ENCODE measurements at regions not wholly inside any gene's neighbourhood (a gene's known extent, or its start where the extent isn't known, plus 50 kb on each side); places are given as distances from the start of the nearest gene placed in this dataset.

DNA sequence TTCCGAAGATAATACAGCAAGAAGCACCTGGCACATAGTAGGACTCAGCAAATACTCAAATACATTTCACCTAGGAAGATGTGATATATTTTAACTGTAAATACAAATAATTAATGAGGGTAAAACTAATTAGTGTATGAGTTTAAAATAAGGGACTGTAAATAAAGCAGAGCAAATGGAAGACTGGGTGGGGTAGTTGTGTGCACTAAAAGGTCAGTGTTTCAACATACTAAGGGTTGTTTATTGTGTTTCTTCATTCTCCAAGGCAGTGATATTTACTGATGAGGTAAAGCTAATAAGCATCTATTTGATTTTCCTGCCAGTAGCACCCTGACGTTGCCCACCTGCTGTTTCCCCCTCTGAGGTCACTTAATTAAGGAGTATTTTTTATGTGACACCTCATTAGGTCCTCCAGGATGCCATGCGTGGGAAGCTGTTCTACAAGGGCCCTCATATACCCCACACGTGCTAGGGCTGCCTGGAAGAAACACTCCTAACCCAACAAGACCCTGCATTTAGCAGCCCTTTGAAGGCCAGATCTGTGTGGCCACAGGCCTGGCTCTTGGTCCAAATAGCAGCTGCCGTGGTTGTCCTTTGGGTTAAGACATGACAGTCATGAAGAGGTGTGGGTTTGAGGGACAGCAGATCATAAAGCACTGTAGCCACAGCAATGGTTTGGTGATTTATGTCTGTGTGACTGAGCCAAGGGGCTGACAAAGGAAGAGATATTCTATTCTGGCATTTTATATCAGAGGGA lies 97.5 kb upstream of the RPS23 start:
- DNase-seq (ENCODE audit: low read depth in 1 of 2, low spot score in 1 of 2) = no peak
- Histone ChIP-seq H3K27ac (replicated peaks) (no peak overlapping the region), H3K4me3 (replicated peaks; ENCODE audit: insufficient read depth, low read length) (no peak overlapping the region), H3K27me3 (ENCODE audit: insufficient read depth, poor library complexity, severe bottlenecking) (no peaks in the 10 kb centered on the region)
- TF ChIP-seq SPI1 (IDR thresholded peaks at IDR 0.05; ENCODE audit: borderline replicate concordance, low read depth) (no peak), POLR2AphosphoS5 (IDR thresholded peaks at IDR 0.05; ENCODE audit: low read depth) (no peak)
- TF ChIP-seq, protein P1, sequence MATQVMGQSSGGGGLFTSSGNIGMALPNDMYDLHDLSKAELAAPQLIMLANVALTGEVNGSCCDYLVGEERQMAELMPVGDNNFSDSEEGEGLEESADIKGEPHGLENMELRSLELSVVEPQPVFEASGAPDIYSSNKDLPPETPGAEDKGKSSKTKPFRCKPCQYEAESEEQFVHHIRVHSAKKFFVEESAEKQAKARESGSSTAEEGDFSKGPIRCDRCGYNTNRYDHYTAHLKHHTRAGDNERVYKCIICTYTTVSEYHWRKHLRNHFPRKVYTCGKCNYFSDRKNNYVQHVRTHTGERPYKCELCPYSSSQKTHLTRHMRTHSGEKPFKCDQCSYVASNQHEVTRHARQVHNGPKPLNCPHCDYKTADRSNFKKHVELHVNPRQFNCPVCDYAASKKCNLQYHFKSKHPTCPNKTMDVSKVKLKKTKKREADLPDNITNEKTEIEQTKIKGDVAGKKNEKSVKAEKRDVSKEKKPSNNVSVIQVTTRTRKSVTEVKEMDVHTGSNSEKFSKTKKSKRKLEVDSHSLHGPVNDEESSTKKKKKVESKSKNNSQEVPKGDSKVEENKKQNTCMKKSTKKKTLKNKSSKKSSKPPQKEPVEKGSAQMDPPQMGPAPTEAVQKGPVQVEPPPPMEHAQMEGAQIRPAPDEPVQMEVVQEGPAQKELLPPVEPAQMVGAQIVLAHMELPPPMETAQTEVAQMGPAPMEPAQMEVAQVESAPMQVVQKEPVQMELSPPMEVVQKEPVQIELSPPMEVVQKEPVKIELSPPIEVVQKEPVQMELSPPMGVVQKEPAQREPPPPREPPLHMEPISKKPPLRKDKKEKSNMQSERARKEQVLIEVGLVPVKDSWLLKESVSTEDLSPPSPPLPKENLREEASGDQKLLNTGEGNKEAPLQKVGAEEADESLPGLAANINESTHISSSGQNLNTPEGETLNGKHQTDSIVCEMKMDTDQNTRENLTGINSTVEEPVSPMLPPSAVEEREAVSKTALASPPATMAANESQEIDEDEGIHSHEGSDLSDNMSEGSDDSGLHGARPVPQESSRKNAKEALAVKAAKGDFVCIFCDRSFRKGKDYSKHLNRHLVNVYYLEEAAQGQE (IDR thresholded peaks at IDR 0.05; ENCODE audit: insufficient replicate concordance, low read depth) = no peak

DNA sequence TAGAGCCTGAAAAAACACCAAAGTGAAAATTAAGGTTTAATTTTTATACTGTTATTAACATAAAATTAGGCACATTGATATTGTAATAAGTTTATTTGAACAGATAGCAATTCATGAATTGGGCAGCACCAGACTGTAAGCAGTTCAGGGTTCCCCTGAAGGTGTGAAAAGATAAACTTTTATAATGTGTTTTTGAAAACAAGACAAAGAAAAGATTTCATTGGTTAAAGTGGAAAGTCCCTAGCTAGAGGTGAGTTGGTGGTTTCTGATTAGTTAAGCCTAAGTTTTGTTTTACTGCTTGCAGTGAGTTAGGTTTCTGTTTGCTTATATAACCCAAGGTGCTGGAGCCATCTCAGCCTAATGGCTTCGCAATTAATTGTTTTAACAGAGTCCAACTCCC lies 96.5 kb upstream of the RPS23 start:
- TF ChIP-seq SPI1 (IDR thresholded peaks at IDR 0.05; ENCODE audit: borderline replicate concordance, low read depth) = no peak
- no peak for TF ChIP-seq POLR2AphosphoS5 (IDR thresholded peaks at IDR 0.05; ENCODE audit: low read depth)
- TF ChIP-seq, protein P2, sequence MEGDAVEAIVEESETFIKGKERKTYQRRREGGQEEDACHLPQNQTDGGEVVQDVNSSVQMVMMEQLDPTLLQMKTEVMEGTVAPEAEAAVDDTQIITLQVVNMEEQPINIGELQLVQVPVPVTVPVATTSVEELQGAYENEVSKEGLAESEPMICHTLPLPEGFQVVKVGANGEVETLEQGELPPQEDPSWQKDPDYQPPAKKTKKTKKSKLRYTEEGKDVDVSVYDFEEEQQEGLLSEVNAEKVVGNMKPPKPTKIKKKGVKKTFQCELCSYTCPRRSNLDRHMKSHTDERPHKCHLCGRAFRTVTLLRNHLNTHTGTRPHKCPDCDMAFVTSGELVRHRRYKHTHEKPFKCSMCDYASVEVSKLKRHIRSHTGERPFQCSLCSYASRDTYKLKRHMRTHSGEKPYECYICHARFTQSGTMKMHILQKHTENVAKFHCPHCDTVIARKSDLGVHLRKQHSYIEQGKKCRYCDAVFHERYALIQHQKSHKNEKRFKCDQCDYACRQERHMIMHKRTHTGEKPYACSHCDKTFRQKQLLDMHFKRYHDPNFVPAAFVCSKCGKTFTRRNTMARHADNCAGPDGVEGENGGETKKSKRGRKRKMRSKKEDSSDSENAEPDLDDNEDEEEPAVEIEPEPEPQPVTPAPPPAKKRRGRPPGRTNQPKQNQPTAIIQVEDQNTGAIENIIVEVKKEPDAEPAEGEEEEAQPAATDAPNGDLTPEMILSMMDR (IDR thresholded peaks at IDR 0.05; ENCODE audit: insufficient read depth, low read length) = no peak
- TF ChIP-seq GABPA (IDR thresholded peaks at IDR 0.05; ENCODE audit: low read depth) = no peak
- TF ChIP-seq, protein P1 (IDR thresholded peaks at IDR 0.05; ENCODE audit: insufficient replicate concordance, low read depth) = no peak
- no peak overlapping the region for H3K27ac ChIP-seq (replicated peaks)
- H3K4me3 ChIP-seq (replicated peaks; ENCODE audit: insufficient read depth, low read length) = no peak overlapping the region
- DNase-seq (ENCODE audit: low read depth in 1 of 2, low spot score in 1 of 2) = no peak
- no peaks in the 10 kb centered on the region for H3K27me3 ChIP-seq (ENCODE audit: insufficient read depth, poor library complexity, severe bottlenecking)

DNA sequence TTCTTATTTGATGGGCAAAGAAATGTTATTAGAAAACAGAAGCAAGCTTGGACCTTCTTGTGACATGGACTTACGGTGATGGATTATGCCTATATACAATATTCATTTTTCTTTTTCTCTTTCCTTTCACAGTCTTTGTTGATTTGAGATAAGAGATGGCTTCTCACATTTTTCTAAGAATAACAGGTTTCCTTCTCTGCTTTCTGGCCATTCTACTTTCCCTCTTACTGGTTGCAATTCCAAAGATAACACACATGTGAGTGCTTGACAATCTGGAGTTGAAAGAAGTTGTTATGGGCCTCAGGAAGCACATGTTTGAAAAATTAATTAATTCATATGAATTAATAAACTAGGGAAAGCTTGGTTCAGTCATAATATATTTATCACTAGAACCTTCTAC lies 89.8 kb upstream of the RPS23 start:
- no peak overlapping the region for H3K4me3 ChIP-seq (replicated peaks; ENCODE audit: insufficient read depth, low read length)
- H3K27me3 ChIP-seq (ENCODE audit: insufficient read depth, poor library complexity, severe bottlenecking) = no peaks in the 10 kb centered on the region
- TF ChIP-seq, protein P2 (IDR thresholded peaks at IDR 0.05; ENCODE audit: insufficient read depth, low read length) = no peak
- TF ChIP-seq, protein P1 (IDR thresholded peaks at IDR 0.05; ENCODE audit: insufficient replicate concordance, low read depth) = no peak
- TF ChIP-seq GABPA (IDR thresholded peaks at IDR 0.05; ENCODE audit: low read depth) = no peak
- no peak for TF ChIP-seq POLR2AphosphoS5 (IDR thresholded peaks at IDR 0.05; ENCODE audit: low read depth)
- no peak for TF ChIP-seq SPI1 (IDR thresholded peaks at IDR 0.05; ENCODE audit: borderline replicate concordance, low read depth)
- no peak for DNase-seq (ENCODE audit: low read depth in 1 of 2, low spot score in 1 of 2)
- no peak overlapping the region for H3K27ac ChIP-seq (replicated peaks)

Measured in HL-60 (cell line).